T-cell (primary cell): ENCODE measurements at regions not wholly inside any gene's neighbourhood (a gene's known extent, or its start where the extent isn't known, plus 50 kb on each side); places are given as distances from the start of the nearest gene placed in this dataset.

Experiments
- ATAC-seq, 4 experiments: fragments of 200-7000 bp in 3 of 4; fragments of 150-1000 bp in 1 of 4; cut with Tn5 transposase; replicated peaks in 1 of 4; 1 replicate in 3 of 4; 2 replicates in 1 of 4; pipeline ENCODE4 v1.10.0; 2021; ENCODE audit warnings: moderate library complexity in 3 of 4, mild to moderate bottlenecking in 2 of 4, moderate number of reproducible peaks in 1 of 4
- CTCF ChIA-PET, 2 donors: fragments of 300-600 bp; sonication (Branson Sonifier 250); formaldehyde crosslinking; loops; one replicate each; lab custom pipeline; 2022; ENCODE audit warnings: antibody characterized with exemption in 2 of 2; lab: Charles Lee
- POLR2A ChIA-PET, 2 donors: fragments of 300-600 bp; sonication (Branson Sonifier 250); formaldehyde crosslinking; loops; one replicate each; lab custom pipeline; 2022; ENCODE audit warnings: antibody characterized with exemption in 2 of 2; lab: Charles Lee
- DNase-seq, 35 experiments: peaks; one replicate each; pipeline versions ENCODE4 v3.0.0 to v3.0.0-alpha.2; 2013 to 2023
- H3K27ac ChIP-seq: one replicate; pipeline ENCODE4 v1.5.1; 2013; ENCODE audit warnings: low read length
- H3K27me3 ChIP-seq, 2 experiments: replicated peaks in 1 of 2; 1 replicate in 1 of 2; 2 replicates in 1 of 2; pipeline versions ENCODE4 v1.6.1 to v1.7.0; 2013; ENCODE audit warnings: low read length in 1 of 2, mixed read lengths in 1 of 2; ENCODE audit not compliant: control insufficient read depth in 2 of 2, insufficient read depth in 2 of 2; ENCODE audit errors: extremely low read depth in 1 of 2
- H3K36me3 ChIP-seq, 2 donors: 1 replicate in 1 of 2; 2 replicates in 1 of 2; pipeline versions ENCODE4 v1.6.1 to v1.7.0; 2013; ENCODE audit warnings: low read length in 1 of 2; ENCODE audit not compliant: control insufficient read depth in 2 of 2, insufficient read depth in 1 of 2; ENCODE audit errors: extremely low read depth in 1 of 2
- H3K4me1 ChIP-seq, 2 experiments: 1 replicate in 1 of 2; 2 replicates in 1 of 2; pipeline versions ENCODE4 v1.6.1 to v1.7.0; 2013; ENCODE audit warnings: low read length in 2 of 2, mixed read lengths in 1 of 2; ENCODE audit not compliant: insufficient read depth in 2 of 2, control insufficient read depth in 1 of 2; ENCODE audit errors: extremely low read depth in 1 of 2
- H3K4me3 ChIP-seq, 2 donors: 1 replicate in 1 of 2; 2 replicates in 1 of 2; pipeline versions ENCODE4 v1.5.1 to v1.7.0; 2013; ENCODE audit warnings: mild to moderate bottlenecking in 2 of 2, low read length in 1 of 2, moderate library complexity in 1 of 2; ENCODE audit not compliant: control insufficient read depth in 1 of 2; ENCODE audit errors: extremely low read depth in 1 of 2
- H3K9me3 ChIP-seq: 2 replicates; pipeline ENCODE4 v1.7.0; 2013
- H3K27ac Mint-ChIP-seq, 2 donors: one replicate each; pipeline ENCODE4 v1.8.0; 2020 to 2021; ENCODE audit warnings: mild to moderate bottlenecking in 2 of 2, mixed read lengths in 2 of 2
- H3K27me3 Mint-ChIP-seq, 2 donors: one replicate each; pipeline ENCODE4 v1.8.0; 2021 to 2022; ENCODE audit warnings: mixed read lengths in 2 of 2
- H3K36me3 Mint-ChIP-seq: one replicate; pipeline ENCODE4 v1.8.0; 2021; ENCODE audit warnings: mixed read lengths
- H3K4me1 Mint-ChIP-seq, 3 donors: one replicate each; pipeline ENCODE4 v1.8.0; 2020 to 2022; ENCODE audit warnings: mixed read lengths in 3 of 3, mild to moderate bottlenecking in 1 of 3
- H3K4me3 Mint-ChIP-seq, 3 donors: one replicate each; pipeline ENCODE4 v1.8.0; 2020 to 2022; ENCODE audit warnings: mild to moderate bottlenecking in 3 of 3, mixed read lengths in 3 of 3, moderate library complexity in 3 of 3
- H3K9me3 Mint-ChIP-seq, 3 donors: one replicate each; pipeline ENCODE4 v1.8.0; 2020 to 2022; ENCODE audit warnings: mixed read lengths in 3 of 3
- WGBS: methylation state at CpG from one replicate; pipeline ENCODE4 v1.1.5; 2013; ENCODE audit warnings: missing lambda C conversion rate; ENCODE audit not compliant: insufficient coverage; 5-methylcytosine and 5-hydroxymethylcytosine counted together

GRCh38 chr5:14048434-14048833 is 94.7 kb upstream of the TRIO start:
- H3K4me3 ChIP-seq = no peak overlapping the region
- DNase-seq = no peak
- Mint-ChIP-seq H3K27ac (no peak overlapping the region), H3K4me1 (no peaks in the 10 kb centered on the region), H3K27me3 (peaks cover 2 to 10% of the 10 kb centered on the region in 2 donors), H3K9me3 (peaks cover 0 to 7% (median 0%) of the 10 kb centered on the region in 3 donors), H3K4me3 (no peak overlapping the region), H3K36me3 (no peaks in the 10 kb centered on the region)
- ChIA-PET CTCF (no interaction called here), POLR2A (no interaction called here)
- no peak overlapping the region for H3K27ac ChIP-seq
- no peaks in the 10 kb centered on the region for H3K4me1 ChIP-seq
- no peak for ATAC-seq
- H3K27me3 ChIP-seq = peaks cover 0 to 10% of the 10 kb centered on the region in 2 experiments
- H3K9me3 ChIP-seq = no peaks in the 10 kb centered on the region
- H3K36me3 ChIP-seq = no peaks in the 10 kb centered on the region

GRCh38 chr5:14041528-14042192 is 97.2 kb upstream of the DNAH5 start:
- Mint-ChIP-seq H3K27ac (no peak overlapping the region), H3K36me3 (no peaks in the 10 kb centered on the region), H3K4me3 (no peak overlapping the region), H3K9me3 (no peaks in the 10 kb centered on the region), H3K27me3 (peaks cover 2 to 26% of the 10 kb centered on the region in 2 donors), H3K4me1 (no peaks in the 10 kb centered on the region)
- Histone ChIP-seq H3K36me3 (no peaks in the 10 kb centered on the region), H3K4me3 (no peak overlapping the region), H3K9me3 (no peaks in the 10 kb centered on the region), H3K4me1 (no peaks in the 10 kb centered on the region), H3K27me3 (peaks cover 0 to 11% of the 10 kb centered on the region in 2 experiments), H3K27ac (no peak overlapping the region)
- 78% methylated on average over 7 of the region's 11 CpGs for WGBS
- POLR2A ChIA-PET = no interaction called here
- DNase-seq = no peak
- CTCF ChIA-PET = no interaction called here
- no peak for ATAC-seq

- no peaks in the 10 kb centered on the region for H3K4me1 ChIP-seq
- no peaks in the 10 kb centered on the region for H3K9me3 Mint-ChIP-seq
- no peak overlapping the region for H3K4me3 ChIP-seq
- H3K36me3 ChIP-seq = no peaks in the 10 kb centered on the region
- ChIA-PET CTCF (no interaction called here), POLR2A (no interaction called here)
- no peak for DNase-seq
- H3K27ac ChIP-seq = no peak overlapping the region
- ATAC-seq = no peak
- peaks cover 0 to 7% of the 10 kb centered on the region in 2 experiments for H3K27me3 ChIP-seq
- no peaks in the 10 kb centered on the region for H3K36me3 Mint-ChIP-seq
- H3K27me3 Mint-ChIP-seq = peaks cover 0 to 26% of the 10 kb centered on the region in 2 donors
- H3K9me3 ChIP-seq = no peaks in the 10 kb centered on the region
- H3K4me1 Mint-ChIP-seq = peaks cover under 1 to 7% (median 6%) of the 10 kb centered on the region in 3 donors
- WGBS = 85% methylated on average over 4 of the region's 5 CpGs
- no peak overlapping the region for H3K27ac Mint-ChIP-seq
- no peak overlapping the region for H3K4me3 Mint-ChIP-seq
Observed at GRCh38 chr5:14040542-14040941, 96.1 kb upstream of the DNAH5 start.

- Mint-ChIP-seq H3K27me3 (peaks cover 0 to 31% of the 10 kb centered on the region in 2 donors), H3K4me3 (no peak overlapping the region), H3K9me3 (no peaks in the 10 kb centered on the region), H3K36me3 (no peaks in the 10 kb centered on the region), H3K4me1 (peaks cover 3 to 11% (median 8%) of the 10 kb centered on the region in 3 donors), H3K27ac (no peak overlapping the region)
- Histone ChIP-seq H3K9me3 (no peaks in the 10 kb centered on the region), H3K4me1 (no peaks in the 10 kb centered on the region), H3K36me3 (no peaks in the 10 kb centered on the region), H3K27ac (no peak overlapping the region), H3K27me3 (peaks cover 0 to 5% of the 10 kb centered on the region in 2 experiments), H3K4me3 (no peak overlapping the region)
- no peak for ATAC-seq
- no CpG with 5 or more reads among the region's 1 CpG for WGBS
- ChIA-PET CTCF (no interaction called here), POLR2A (no interaction called here)
- DNase-seq = no peak
Observed at GRCh38 chr5:14039576-14039975, 95.1 kb upstream of the DNAH5 start.

- Mint-ChIP-seq H3K36me3 (no peaks in the 10 kb centered on the region), H3K27ac (no peak overlapping the region), H3K4me3 (no peak overlapping the region), H3K27me3 (peaks cover 2 to 35% of the 10 kb centered on the region in 2 donors), H3K4me1 (peaks cover 3 to 11% (median 8%) of the 10 kb centered on the region in 3 donors), H3K9me3 (no peaks in the 10 kb centered on the region)
- H3K27me3 ChIP-seq = peaks cover 0 to 5% of the 10 kb centered on the region in 2 experiments
- no peaks in the 10 kb centered on the region for H3K4me1 ChIP-seq
- no peaks in the 10 kb centered on the region for H3K36me3 ChIP-seq
- no peaks in the 10 kb centered on the region for H3K9me3 ChIP-seq
- H3K27ac ChIP-seq = no peak overlapping the region
- ChIA-PET POLR2A (no interaction called here), CTCF (no interaction called here)
- DNase-seq (no peak), ATAC-seq (no peak)
- WGBS = no CpG with 5 or more reads among the region's 7 CpGs
- no peak overlapping the region for H3K4me3 ChIP-seq
Observed at GRCh38 chr5:14039063-14039462, 94.6 kb upstream of the DNAH5 start.

- no peak for DNase-seq
- no peaks in the 10 kb centered on the region for H3K4me1 ChIP-seq
- 83% methylated on average over 1 of the region's 10 CpGs for WGBS
- CTCF ChIA-PET = no interaction called here
- Mint-ChIP-seq H3K36me3 (no peaks in the 10 kb centered on the region), H3K4me3 (no peak overlapping the region), H3K9me3 (no peaks in the 10 kb centered on the region), H3K4me1 (peaks cover 3 to 11% (median 8%) of the 10 kb centered on the region in 3 donors), H3K27me3 (peaks cover 2 to 38% of the 10 kb centered on the region in 2 donors), H3K27ac (no peak overlapping the region)
- POLR2A ChIA-PET = no interaction called here
- no peak for ATAC-seq
- H3K27me3 ChIP-seq = peaks cover 0 to 5% of the 10 kb centered on the region in 2 experiments
- H3K36me3 ChIP-seq = no peaks in the 10 kb centered on the region
- no peaks in the 10 kb centered on the region for H3K9me3 ChIP-seq
- no peak overlapping the region for H3K4me3 ChIP-seq
- H3K27ac ChIP-seq = no peak overlapping the region
Observed at GRCh38 chr5:14038341-14038959, 94.0 kb upstream of the DNAH5 start.
